ENCODE measurements at regions not wholly inside any gene's neighbourhood (a gene's known extent, or its start where the extent isn't known, plus 50 kb on each side); places are given as distances from the start of the nearest gene placed in this dataset.
A peak's percentile ranks its signal among the peaks of the same experiment; 100 is the strongest.
"Not testable (repeated sequence)": the region's sequence is repeated elsewhere in the genome, so short reads cannot be mapped to it uniquely, and the experiment has no call there.

DNA sequence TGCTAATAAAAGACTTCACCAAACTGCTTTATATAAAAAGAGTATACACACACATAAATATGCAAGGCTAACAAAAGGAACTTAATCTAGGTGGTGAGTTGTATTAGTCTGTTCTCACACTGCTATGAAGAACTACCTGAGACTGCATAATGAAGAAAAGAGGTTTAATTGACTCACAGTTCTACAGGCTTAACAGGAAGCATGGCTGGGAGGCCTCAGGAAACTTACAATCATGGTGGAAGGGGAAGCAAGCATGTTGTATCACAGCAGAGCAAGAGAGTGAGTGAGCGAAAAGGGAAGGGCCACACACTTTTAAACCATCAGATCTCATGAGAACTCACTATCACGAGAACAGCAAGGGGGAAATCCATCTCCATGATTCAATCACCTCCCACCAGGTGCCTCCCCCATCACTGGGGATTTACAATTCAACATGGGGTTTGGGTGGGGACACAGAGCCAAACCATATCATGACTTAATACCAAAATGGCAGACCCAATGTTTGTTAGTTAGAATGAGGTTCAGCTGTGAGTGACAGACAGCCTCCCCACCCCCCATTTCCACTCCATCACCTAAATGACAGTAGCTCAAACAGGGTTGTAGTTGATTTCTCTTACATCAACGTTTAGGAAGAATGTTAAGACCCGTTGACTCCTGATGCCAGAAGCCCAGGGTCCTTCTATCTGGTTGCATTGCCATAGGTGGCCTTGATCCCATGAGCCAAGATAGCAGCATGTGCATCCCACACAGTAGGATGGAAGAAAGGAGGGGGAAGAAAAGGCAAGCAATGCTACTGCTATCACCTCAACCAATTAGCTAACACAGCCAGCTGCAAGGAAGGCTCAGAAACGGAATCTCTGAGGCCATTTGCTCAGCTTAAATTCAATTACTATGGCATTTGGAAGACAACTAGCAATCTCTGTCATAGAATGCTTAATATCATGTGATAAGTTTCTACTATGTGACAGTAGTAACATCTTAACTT is 77.0 kb downstream of the CCDC71L start:
- no peak for DNase-seq (ENCODE audit: low spot score)

DNA sequence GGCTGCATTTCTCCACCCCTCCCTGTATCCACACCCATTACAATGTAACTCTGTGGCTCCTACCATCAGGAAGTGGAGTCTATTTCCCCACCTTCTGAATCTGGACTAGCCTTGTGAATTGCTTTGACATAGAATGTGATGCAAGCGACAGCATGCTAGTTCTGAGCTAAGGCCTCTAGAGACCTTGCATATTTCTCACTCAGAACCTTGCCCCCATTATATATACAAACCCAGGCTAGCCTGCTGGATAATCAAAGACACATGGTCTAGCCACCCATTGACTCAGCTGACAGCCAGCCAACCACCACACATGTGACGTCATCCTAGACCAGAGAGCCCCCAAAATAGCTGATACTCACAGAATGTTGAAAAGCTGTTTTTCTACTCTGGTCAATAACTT is 77.9 kb downstream of the CCDC71L start:
- DNase-seq (ENCODE audit: low spot score), result no peak

DNA sequence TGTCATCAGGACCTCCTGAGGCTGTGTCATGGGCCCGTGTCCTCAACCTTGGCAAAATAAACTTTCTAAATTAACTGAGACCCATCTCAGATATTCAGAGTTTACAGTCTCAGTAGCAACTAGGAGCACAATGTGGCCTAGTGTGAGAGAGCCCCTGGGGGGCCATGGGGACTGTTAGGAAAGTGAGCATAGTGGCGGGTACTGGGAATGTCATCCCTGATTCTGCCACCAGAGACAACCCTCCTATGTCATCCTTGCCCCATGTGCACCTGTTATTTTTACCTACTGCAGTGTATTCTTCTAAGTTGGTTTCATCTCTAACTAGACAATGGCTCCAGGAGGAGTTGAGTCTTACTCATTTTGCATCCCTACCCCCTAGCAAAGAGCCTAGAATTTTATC is 78.6 kb downstream of the CCDC71L start:
- DNase-seq (ENCODE audit: low spot score), result no peak

DNA sequence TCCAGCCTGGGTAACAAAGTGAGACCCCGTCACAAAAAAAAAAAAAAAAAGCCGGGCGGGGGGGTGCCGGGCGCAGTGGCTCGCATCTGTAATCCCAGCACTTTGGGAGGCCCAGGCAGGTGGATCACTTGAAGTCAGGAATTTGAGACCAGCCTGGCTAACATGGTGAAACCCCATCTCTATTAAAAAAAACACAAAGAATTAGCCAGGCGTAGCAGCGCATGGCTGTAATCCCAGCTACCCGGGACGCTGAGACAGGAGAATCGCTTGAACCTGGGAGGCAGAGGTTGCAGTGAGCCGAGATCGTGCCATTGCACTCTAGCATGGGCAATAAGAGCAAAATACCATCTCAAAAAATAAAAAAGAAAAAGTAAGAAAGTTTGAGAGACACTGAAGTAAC is 81.9 kb downstream of the CCDC71L start:
- DNase-seq (ENCODE audit: low spot score), result not testable (repeated sequence)

DNA sequence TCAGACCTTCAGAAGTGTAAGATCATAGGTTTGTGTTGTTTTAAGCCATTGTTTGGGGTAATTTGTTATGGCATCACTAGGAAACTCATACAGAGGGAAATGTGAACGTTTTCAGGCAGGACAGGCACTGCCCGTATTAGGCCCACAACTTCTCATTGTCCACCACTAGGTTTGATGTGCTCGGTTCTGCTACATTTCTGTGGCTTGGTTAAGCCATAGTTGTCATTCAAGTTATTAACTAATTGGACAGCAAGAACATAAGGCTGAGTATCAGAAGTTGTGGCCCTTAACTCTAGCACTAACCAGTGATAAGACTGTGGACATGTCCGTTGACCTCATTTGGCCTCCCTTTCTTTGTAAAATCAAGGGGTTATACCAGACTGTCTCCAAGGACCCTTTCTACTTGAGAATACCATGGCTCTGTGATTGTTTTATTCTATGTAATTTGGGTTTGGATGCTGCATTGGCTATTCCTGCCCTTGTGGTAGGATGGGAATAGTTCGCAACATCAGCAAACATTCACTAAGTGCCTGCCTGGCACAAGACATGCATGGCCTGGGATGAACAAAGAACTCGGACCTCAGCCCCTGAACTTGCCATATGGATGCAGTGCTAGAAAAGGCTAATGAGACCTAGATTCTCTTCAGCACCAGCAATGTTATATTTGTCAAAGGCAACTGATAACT is 85.7 kb downstream of the CCDC71L start:
- no peak for DNase-seq (ENCODE audit: low spot score)

DNA sequence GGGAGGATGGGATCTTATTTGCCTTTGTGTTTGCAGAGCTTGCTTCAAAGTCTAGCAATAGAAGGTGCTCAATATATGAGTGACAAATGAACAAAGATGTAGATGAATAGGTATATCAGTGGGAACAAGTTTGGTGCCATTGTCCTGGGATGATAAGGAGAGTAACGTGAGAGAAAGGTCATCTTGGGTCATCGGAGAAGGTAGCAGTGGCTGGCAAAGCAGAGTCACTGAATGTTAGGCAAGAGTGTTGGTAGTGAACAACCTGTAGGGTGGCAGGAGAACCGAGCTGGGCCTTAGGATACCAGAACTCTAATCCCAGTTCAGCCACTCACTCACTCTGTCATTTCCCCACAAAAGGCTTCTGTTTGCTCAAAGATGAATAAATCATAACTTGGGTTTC is 87.2 kb downstream of the CCDC71L start:
- DNase-seq (ENCODE audit: low spot score), result no peak

DNA sequence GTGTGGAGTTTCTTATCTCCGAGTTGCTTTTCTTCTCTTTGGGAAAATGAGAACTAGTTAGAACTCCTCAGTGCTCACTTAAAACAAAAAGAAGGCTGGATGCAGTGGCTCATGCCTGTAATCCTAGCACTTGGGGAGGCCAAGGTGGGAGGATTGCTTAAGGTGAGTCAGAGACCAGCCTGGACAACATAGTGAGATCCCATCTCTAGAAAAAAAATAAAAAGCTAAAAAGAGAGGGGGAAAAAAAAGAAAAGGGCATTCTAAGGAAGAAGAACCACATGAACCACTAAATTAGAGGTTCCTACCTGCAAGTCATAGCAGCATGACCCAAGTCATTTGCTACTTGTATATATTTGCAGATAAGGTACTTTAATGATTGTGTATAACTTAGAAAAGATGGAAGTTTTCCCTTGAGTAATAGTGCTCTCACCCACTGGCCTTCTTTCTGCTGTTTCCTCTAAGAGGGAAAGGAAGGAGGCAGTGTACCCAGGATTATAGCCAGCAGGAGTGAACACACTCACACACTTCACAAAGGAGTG is 87.8 kb downstream of the CCDC71L start:
- no peak for DNase-seq (ENCODE audit: low spot score)

DNA sequence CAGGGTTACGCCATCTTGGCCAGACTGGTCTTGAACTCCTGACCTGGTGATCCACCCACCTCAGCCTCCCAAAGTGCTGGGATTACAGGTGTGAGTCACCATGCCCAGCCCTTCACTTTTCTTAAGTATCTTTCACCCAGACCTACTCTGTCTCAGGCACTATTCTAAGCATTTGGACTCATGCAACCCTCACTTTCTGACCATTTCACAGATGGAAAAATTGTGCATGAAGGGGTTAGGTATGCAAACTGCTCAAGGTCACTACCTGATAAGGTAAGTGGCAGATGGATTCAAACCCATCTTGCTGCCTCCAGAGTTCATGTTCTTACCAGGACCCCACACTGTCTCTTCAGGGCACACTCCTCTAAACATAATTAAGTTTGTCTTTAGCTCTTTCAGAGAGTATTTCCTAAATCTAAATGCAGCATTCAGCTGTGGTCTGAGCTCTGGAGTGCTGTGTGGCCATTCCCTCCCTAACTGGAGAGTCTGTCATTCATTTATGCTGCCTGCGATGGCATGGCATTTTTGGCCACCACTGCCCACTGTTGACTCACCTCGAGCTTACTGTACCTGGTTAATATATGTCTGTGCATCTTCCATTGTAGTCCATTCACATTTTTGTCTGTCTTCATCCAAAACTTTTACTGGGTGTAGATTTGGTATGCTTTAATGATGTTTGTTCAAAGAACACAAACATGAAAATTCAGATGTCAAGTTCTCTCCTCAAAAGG is 88.4 kb downstream of the CCDC71L start:
- DNase-seq (ENCODE audit: low spot score), result no peak

DNA sequence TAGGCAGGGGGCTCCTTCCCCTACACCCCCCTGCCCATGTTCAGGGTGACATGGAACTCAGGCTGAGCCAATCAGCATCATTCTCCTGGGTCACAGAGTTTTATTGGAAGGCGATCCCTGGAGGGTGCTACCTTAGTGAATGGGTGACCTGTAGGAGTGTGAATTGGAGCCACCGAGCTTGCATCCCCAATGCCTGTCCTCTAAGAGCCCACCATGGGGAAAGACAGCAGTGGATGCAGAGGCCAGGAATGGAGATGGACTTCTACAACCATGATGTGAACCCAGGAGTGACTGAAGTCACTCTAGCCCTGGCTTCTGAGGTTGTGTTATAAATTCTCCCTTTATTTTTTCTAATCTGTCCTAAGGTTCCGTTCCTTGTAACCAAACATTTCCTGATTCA is 89.4 kb downstream of the CCDC71L start:
- no peak for DNase-seq (ENCODE audit: low spot score)

DNA sequence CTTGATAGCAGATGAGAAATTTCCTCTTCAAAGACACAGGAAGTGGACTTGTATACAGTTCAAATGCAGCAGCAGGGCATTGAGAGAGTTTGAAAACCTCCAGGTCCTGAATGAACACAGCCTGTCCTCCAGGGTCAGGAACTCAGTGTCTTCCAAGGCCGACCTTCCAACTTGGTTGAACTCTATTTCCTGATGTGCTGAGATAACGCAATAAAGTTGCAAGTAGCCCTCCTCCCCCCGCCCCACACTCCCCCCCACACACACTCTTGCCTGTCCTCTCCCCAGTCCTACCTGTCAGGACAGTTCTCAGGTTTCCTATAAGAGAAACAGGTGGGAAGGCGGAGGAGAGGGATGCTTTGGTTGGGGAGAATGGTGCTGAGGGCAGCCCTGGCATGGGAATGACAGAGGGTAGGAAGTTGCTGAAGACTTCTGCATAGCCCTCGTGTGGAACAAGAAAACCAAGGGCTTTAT is 90.0 kb downstream of the CCDC71L start:
- DNase-seq (ENCODE audit: low spot score), result no peak

DNA sequence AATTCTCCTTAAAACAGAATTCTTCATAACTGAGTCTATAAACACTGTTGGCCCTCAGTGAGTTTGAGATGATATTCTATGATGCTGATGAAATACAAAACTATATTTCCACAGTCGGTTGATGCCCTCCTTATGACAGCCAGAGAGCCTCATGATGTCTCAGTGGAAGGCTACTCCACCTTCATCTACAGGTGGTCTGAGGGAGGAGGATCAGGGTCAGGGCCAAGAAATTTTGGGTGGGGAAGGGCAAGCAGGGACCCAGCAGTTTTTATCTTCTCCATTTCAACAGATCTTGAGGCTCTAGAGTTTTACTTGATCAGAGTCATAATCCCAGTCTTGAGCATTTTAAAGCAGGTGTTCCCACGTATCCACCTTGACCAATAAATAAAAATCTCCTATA is 90.8 kb downstream of the CCDC71L start:
- DNase-seq (ENCODE audit: low spot score), result no peak

DNA sequence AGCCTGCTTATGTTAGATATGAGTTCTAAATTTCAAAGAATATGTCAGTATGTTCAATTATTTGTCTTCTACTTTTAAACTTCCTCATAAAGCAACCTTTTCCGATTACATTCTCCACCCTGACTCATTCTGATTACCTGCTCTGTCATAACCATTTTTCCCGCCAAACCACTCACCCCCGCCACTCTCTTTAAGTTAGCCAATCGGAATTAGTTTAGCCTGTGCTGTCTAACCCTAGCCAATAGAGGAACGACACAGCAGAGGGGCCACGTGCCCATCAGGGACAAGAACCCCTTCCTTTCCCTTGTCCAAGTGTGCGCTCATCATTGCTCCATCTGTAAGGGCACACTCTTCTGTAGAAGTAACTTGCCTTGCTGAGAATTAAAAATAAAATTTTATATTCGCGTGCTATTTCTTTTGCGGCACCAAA is 91.4 kb downstream of the CCDC71L start:
- no peak for DNase-seq (ENCODE audit: low spot score)

DNA sequence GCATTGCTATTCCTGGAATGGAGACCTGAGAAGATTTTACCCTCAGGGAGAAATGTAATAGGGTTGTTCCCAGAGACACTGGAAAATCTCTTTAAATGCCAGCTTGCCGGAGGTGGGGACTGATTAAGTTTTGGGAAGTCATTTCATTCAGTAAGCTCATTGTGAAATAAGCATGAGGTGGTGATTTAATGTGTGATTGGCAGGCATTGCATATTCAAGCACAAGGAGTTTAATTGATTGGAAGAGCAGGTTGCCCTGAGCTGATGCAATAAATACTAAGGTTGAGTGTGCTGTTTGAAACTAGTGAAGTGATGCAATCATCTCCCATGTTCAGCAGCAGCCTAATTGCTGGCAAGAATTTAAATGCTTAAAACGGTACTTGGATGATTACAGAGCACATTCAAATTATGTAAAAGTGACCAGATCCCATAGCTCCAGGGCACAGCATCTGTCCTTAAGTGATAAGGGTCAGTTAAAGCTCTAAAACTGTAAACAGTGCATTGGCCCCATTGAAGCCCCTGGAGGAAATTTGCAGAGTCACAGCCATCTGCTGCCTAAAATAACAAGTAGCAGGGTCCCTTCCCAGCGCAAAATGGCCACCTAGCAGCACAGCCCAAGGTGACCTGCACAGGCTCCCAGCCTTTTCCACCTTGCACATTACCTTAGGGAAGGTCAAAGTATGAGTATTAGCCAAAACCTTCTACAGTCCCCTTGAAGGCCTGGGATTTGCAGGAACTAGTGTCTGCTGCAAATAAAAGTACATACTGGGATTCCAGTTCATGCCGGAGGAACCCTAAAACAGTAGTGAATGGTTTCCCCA is 92.1 kb downstream of the CCDC71L start:
- peak; percentile 21 for DNase-seq (ENCODE audit: low spot score)

DNA sequence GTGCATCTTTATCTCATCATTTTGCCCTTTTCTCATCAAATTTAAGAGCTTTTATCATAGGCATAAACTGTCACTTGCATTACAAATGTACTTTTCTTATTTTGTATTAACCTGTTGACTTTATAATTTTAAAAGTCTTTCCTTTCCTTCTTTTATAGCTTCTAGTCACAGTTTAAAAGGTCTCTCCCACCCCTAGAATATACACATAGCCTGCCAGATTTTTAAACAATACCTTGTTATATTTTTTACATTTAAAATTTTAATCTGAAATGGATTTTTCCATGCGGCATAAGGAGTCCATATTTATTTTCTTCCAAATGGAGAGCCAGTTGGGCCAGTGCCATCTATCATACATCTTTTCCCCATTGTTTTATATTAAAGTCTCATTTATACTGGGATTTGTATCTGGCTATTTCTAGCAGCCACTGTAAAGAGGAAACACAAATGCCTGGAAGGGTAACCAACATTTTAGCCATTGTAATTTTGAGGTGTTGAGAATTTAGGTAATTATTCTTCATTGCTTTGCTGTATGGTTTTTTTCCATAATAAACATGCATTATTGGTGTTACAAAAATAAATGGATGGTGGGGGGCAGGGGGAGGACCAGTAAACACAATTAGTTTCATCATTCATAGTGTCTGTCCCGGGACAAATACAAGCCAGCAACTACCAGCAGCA is 92.8 kb downstream of the CCDC71L start:
- DNase-seq (ENCODE audit: low spot score), result no peak

DNA sequence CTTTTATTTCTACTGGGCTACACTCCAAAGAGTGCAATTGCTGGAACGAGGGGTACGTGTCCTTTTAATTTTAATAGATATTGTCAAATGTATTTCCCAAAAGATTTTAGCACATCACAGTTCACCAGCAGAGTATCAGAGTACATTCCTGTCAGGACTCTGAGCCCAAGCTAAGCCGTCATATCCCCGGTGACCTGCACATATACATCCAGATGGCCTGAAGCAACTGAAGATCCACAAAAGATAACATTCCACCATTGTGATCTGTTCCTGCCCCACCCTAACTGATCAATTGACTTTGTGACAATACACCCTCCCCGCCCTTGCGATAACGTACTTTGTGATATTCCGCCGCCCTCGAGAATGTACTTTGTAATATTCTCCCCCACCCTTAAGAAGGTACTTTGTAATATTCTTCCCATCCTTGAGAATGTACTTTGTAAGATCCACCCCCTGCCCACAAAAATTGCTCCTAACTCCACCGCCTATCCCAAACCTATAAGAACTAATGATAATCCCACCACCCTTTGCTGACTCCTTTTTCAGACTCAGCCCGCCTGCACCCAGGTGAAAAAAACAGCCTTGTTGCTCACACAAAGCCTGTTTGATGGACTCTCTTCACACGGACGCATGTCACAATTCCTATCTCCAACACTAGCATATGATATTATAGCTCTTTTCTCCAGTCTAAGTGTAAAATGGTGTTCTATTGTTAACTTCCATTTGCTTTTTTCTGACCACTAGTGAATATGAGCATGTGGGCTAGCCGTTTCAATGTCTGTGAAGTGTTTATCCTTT is 93.6 kb downstream of the CCDC71L start:
- not testable (repeated sequence) for DNase-seq (ENCODE audit: low spot score)

DNA sequence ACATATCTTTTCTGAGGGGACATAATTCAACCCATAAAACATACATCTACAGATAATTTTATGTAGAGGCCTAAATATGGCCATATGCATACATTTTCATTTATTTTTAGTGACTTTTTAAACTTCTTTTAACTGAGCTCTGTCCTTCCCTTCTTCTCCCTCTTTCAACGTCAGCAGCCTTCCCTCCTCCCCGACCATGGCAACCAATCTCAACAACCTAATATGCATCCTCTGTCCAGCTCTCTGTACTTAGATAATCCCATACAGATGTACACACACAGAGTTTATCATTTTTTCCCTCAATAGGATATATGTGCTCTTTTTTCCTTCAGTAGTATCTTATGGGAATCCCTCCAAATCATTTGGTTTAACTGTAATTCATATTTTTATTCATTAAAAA is 94.3 kb downstream of the CCDC71L start:
- DNase-seq (ENCODE audit: low spot score), result no peak

DNA sequence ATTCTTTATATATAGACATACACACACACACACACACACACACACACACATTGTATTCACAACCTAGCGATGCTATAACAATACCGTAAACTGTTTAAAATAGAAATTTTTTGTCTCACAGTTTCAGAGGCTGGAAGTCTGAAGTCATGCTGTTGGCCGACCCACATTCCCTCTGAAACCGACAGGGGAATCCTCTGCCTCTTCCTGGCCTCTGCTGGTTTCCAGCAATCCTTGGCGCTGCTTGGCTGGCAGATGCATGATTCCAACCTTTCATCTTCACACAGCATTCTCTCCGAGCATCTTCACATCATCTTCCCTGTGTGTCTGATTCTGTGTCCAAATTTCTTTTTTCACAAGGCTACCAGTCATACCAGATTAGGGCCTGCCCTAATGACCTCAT is 94.8 kb downstream of the CCDC71L start:
- no peak for DNase-seq (ENCODE audit: low spot score)

DNA sequence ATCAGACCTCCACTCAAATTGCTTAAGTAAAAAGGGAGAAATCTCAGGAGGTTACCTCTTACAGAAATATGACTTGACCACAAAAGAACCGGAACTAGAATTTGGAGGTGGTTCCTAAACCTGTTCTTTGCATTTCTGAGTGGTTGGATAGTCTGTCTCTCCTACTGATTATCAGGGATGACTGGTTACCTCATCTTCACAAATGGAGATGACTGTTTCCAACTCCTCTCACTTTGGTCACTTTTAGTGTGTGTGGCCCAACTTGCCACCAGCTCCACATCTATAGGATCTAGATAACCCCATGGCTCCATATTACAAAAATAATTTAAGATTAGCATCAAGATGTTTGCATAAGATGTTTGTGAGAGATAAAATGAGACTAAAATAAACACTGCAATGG is 95.5 kb downstream of the CCDC71L start:
- no peak for DNase-seq (ENCODE audit: low spot score)

DNA sequence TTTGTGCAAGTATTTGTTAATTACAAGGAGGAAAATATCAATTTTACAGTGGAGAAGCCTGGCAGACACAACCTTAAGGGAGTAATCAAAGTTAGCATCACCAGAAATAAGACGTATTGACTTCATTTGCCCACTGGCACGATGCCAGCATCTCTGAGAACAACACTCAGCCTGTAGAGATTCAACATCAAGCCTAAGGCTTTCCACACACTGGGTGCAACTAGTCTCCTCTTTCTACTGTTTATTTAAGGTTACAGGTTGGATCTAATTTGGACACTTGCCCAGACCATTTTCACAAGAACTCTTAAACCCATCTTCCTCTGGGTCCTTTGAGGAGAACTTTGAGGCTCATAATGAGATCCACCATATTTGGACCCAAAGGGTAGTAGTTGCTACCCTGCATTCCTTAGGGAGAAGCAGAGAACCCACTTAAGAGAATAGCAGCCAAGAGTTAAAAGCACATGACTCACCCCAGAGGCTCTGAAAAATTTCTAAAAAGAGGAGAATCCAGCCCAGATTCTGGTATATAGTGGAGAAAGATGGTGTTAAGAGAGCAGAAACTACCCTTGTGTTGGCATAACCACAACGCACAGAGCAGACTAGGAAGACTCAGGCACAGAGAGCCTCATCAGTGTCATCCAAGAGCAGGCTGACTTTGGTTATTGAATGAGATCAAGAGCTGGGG is 97.3 kb downstream of the CCDC71L start:
- DNase-seq (ENCODE audit: low spot score), result no peak

Data from HuH-7 (cell line).